H9 (cell line): ENCODE measurements at regions not wholly inside any gene's neighbourhood (a gene's known extent, or its start where the extent isn't known, plus 50 kb on each side); places are given as distances from the start of the nearest gene placed in this dataset.

Source experiments
- DNase-seq: peaks from one replicate; pipeline ENCODE4 v3.0.0-alpha.2; 2017
- H2AFZ ChIP-seq: one replicate; pipeline ENCODE4 v1.6.1; 2013; ENCODE audit warnings: mild to moderate bottlenecking, low read length, control low read depth, moderate library complexity
- H2AK5ac ChIP-seq: 2 replicates; pipeline ENCODE4 v1.6.1; 2013; ENCODE audit warnings: low read length, control low read depth, mixed read lengths; ENCODE audit not compliant: insufficient read length
- H2BK120ac ChIP-seq: one replicate; pipeline ENCODE4 v1.6.1; 2013; ENCODE audit warnings: low read depth, mild to moderate bottlenecking, low read length, control low read depth, inconsistent platforms; ENCODE audit not compliant: poor library complexity, severe bottlenecking
- H2BK12ac ChIP-seq: 2 replicates; pipeline ENCODE4 v1.6.1; 2013; ENCODE audit warnings: low read length, control low read depth, mixed read lengths, low read depth; ENCODE audit not compliant: insufficient read length
- H2BK15ac ChIP-seq: 2 replicates; pipeline ENCODE4 v1.6.1; 2013; ENCODE audit warnings: low read depth, low read length, control low read depth
- H2BK20ac ChIP-seq: one replicate; pipeline ENCODE4 v1.6.1; 2013; ENCODE audit warnings: low read depth, mild to moderate bottlenecking, low read length, control low read depth, inconsistent platforms; ENCODE audit not compliant: poor library complexity, severe bottlenecking
- H2BK5ac ChIP-seq: 2 replicates; pipeline ENCODE4 v1.6.1; 2013; ENCODE audit warnings: low read length, control low read depth, mixed read lengths; ENCODE audit not compliant: insufficient read length
- H3K14ac ChIP-seq: 2 replicates; pipeline ENCODE4 v1.6.1; 2013; ENCODE audit warnings: low read length, control low read depth; ENCODE audit not compliant: insufficient read depth
- H3K18ac ChIP-seq: 2 replicates; pipeline ENCODE4 v1.6.1; 2013; ENCODE audit warnings: low read depth, mild to moderate bottlenecking, mixed read lengths, low read length, control low read depth; ENCODE audit not compliant: insufficient read length
- H3K23ac ChIP-seq: 2 replicates; pipeline ENCODE4 v1.6.1; 2013; ENCODE audit warnings: low read length, control low read depth, mixed read lengths, low read depth; ENCODE audit not compliant: insufficient read length
- H3K23me2 ChIP-seq: 2 replicates; pipeline ENCODE4 v1.6.1; 2013; ENCODE audit warnings: low read depth, mild to moderate bottlenecking, mixed read lengths, low read length, control low read depth; ENCODE audit not compliant: insufficient read length, poor library complexity, severe bottlenecking
- H3K27ac ChIP-seq: 2 replicates; pipeline ENCODE4 v1.5.1; 2013; ENCODE audit warnings: low read length, control low read depth, mixed read lengths, low read depth; ENCODE audit not compliant: insufficient read length
- H3K27me3 ChIP-seq: 2 replicates; pipeline ENCODE4 v1.6.1; 2013; ENCODE audit warnings: low read length, control low read depth, inconsistent platforms; ENCODE audit not compliant: insufficient read depth
- H3K4ac ChIP-seq: 2 replicates; pipeline ENCODE4 v1.6.1; 2013; ENCODE audit warnings: low read depth, mild to moderate bottlenecking, control low read depth, inconsistent platforms, low read length, moderate library complexity
- H3K4me1 ChIP-seq: 2 replicates; pipeline ENCODE4 v1.6.1; 2013; ENCODE audit warnings: low read length, control low read depth, inconsistent platforms; ENCODE audit not compliant: insufficient read depth
- H3K4me2 ChIP-seq: 2 replicates; pipeline ENCODE4 v1.6.1; 2013; ENCODE audit warnings: low read length, control low read depth, mixed read lengths; ENCODE audit not compliant: insufficient read length, insufficient read depth
- H3K56ac ChIP-seq: 2 replicates; pipeline ENCODE4 v1.6.1; 2013; ENCODE audit warnings: low read depth, mild to moderate bottlenecking, mixed read lengths, low read length, control low read depth; ENCODE audit not compliant: insufficient read length
- H3K79me1 ChIP-seq: 2 replicates; pipeline ENCODE4 v1.6.1; 2013; ENCODE audit warnings: low read depth, mild to moderate bottlenecking, moderate library complexity, low read length, control low read depth, inconsistent platforms; ENCODE audit not compliant: insufficient read depth, poor library complexity, severe bottlenecking
- H3K79me2 ChIP-seq: 2 replicates; pipeline ENCODE4 v1.6.1; 2013; ENCODE audit warnings: low read length, control low read depth, inconsistent platforms; ENCODE audit not compliant: insufficient read depth
- H3K9ac ChIP-seq: 2 replicates; pipeline ENCODE4 v1.6.1; 2013; ENCODE audit warnings: low read length, control low read depth, mixed read lengths; ENCODE audit not compliant: insufficient read length; ENCODE audit errors: extremely low read depth
- H3K9me3 ChIP-seq: one replicate; pipeline ENCODE4 v1.6.1; 2013; ENCODE audit warnings: low read depth, low read length, inconsistent platforms; ENCODE audit not compliant: control insufficient read depth
- H3T11ph ChIP-seq: one replicate; pipeline ENCODE4 v1.6.1; 2013; ENCODE audit warnings: mild to moderate bottlenecking, low read length, control low read depth, inconsistent platforms
- H4K20me1 ChIP-seq: one replicate; pipeline ENCODE4 v1.6.1; 2013; ENCODE audit not compliant: control insufficient read depth, insufficient read length, insufficient read depth
- H4K5ac ChIP-seq: 2 replicates; pipeline ENCODE4 v1.6.1; 2013; ENCODE audit warnings: low read depth, mild to moderate bottlenecking, mixed read lengths, low read length, control low read depth; ENCODE audit not compliant: insufficient read length
- H4K8ac ChIP-seq: replicated peaks from 2 replicates; pipeline ENCODE4 v1.6.1; 2013; ENCODE audit warnings: low read length, control low read depth, mixed read lengths, low read depth; ENCODE audit not compliant: insufficient read length
- H4K91ac ChIP-seq: 2 replicates; pipeline ENCODE4 v1.6.1; 2013; ENCODE audit warnings: low read depth, mild to moderate bottlenecking, moderate library complexity, mixed read lengths, low read length, control low read depth; ENCODE audit not compliant: insufficient read length
- H3K27ac Mint-ChIP-seq, 3 experiments: 2 replicates in 2 of 3; 3 replicates in 1 of 3; pipeline ENCODE4 v1.8.0; 2020 to 2021; ENCODE audit warnings: mixed read lengths in 3 of 3, mild to moderate bottlenecking in 1 of 3, moderate library complexity in 1 of 3
- H3K27me3 Mint-ChIP-seq: 2 replicates; pipeline ENCODE4 v1.8.0; 2021; ENCODE audit warnings: low read depth, mild to moderate bottlenecking, moderate library complexity, mixed read lengths
- H3K36me3 Mint-ChIP-seq, 3 experiments: 2 replicates in 2 of 3; 3 replicates in 1 of 3; pipeline ENCODE4 v1.8.0; 2020 to 2021; ENCODE audit warnings: low read depth in 3 of 3, mixed read lengths in 3 of 3; ENCODE audit not compliant: insufficient read depth in 1 of 3
- H3K4me1 Mint-ChIP-seq, 2 experiments: 2 replicates each; pipeline ENCODE4 v1.8.0; 2020; ENCODE audit warnings: mixed read lengths in 2 of 2
- H3K4me3 Mint-ChIP-seq, 2 experiments: 2 replicates in 1 of 2; 3 replicates in 1 of 2; pipeline ENCODE4 v1.8.0; 2020 to 2021; ENCODE audit warnings: mild to moderate bottlenecking in 2 of 2, mixed read lengths in 2 of 2, moderate library complexity in 1 of 2
- H3K9me3 Mint-ChIP-seq, 2 experiments: 2 replicates in 1 of 2; 3 replicates in 1 of 2; pipeline ENCODE4 v1.8.0; 2020; ENCODE audit warnings: mild to moderate bottlenecking in 2 of 2, mixed read lengths in 2 of 2, moderate library complexity in 1 of 2
- CTCF ChIP-seq: fragments of 200-600 bp; sonication (generic); conservative IDR thresholded peaks from 3 replicates; pipeline ENCODE4 v1.8.0; 2021; ENCODE audit warnings: antibody characterized with exemption, mild to moderate bottlenecking
- WGBS: extraction: QIAGEN DNeasy Blood & Tissue Kit; methylation state at CpG from one replicate; pipeline ENCODE4 v1.1.7; 2013; ENCODE audit warnings: missing lambda C conversion rate, low lambda C conversion rate, mixed read lengths; ENCODE audit not compliant: insufficient read length; ENCODE audit errors: extremely low coverage; 5-methylcytosine and 5-hydroxymethylcytosine counted together

DNA sequence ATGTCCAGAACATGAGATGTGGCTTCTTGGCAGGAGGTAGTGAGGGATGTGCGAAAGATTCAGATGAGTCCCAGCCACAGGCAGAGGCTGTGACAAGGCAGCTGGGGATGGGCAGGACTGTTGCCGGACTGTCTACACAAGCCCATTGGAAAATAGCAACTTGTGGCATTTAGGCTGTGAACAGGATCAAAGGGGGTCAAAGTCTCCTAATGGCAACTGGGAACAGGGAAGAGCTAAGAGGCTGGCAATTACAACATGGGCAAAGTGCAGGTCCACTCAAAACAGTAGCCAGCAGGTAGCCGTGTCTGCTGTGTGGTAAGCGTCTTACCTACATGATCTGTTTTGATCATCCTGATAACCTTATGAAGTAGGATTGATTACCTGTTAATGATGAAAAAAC lies 254.2 kb upstream of the ZNF32 start:
- Histone ChIP-seq H2AK5ac (no peak overlapping the region), H3K4me1 (no peaks in the 10 kb centered on the region), H4K20me1 (no peaks in the 10 kb centered on the region), H3T11ph (no peak overlapping the region), H3K14ac (no peak overlapping the region), H3K27me3 (no peaks in the 10 kb centered on the region), H3K79me1 (no peaks in the 10 kb centered on the region), H3K27ac (no peak overlapping the region), H3K23me2 (no peaks in the 10 kb centered on the region), H4K91ac (no peak overlapping the region), H4K8ac (no peak overlapping the region), H3K9ac (no peak overlapping the region), H2BK120ac (no peak overlapping the region), H3K4ac (no peak overlapping the region), H3K18ac (no peak overlapping the region), H2BK20ac (no peak overlapping the region), H3K4me2 (no peak overlapping the region), H2BK15ac (no peak overlapping the region), H3K23ac (no peak overlapping the region), H2BK12ac (no peak overlapping the region), H4K5ac (no peak overlapping the region), H3K79me2 (no peaks in the 10 kb centered on the region), H2BK5ac (no peak overlapping the region), H3K56ac (no peak overlapping the region), H2AFZ (no peak overlapping the region), H3K9me3 (no peaks in the 10 kb centered on the region)
- DNase-seq, result no peak
- H3K4me1 Mint-ChIP-seq, result no peaks in the 10 kb centered on the region
- H3K27ac Mint-ChIP-seq, result peak overlapping the region in 1 of 3 experiments; percentile 27; a peak in 1 of 7 replicates
- H3K27me3 Mint-ChIP-seq, result peaks cover 5% of the 10 kb centered on the region
- H3K9me3 Mint-ChIP-seq, result no peaks in the 10 kb centered on the region
- no peak for TF ChIP-seq CTCF
- WGBS, result no CpG with 5 or more reads among the region's 4 CpGs
- no peaks in the 10 kb centered on the region for H3K36me3 Mint-ChIP-seq
- H3K4me3 Mint-ChIP-seq, result no peak overlapping the region
